GM06990 (cell line): ENCODE measurements at regions not wholly inside any gene's neighbourhood (a gene's known extent, or its start where the extent isn't known, plus 50 kb on each side); places are given as distances from the start of the nearest gene placed in this dataset.

Experiments
- DNase-seq: peaks from one replicate; pipeline ENCODE4 v3.0.0-alpha.2; 2011; ENCODE audit not compliant: insufficient read length; ENCODE audit errors: extremely low read depth
- H3K27me3 ChIP-seq: replicated peaks from 2 replicates; pipeline ENCODE4 v1.6.0; 2011; ENCODE audit warnings: low read length; ENCODE audit not compliant: control insufficient read depth, insufficient read depth
- H3K36me3 ChIP-seq: 2 replicates; pipeline ENCODE4 v1.5.1; 2011; ENCODE audit warnings: low read length; ENCODE audit not compliant: control insufficient read depth, insufficient read depth
- H3K4me3 ChIP-seq: replicated peaks from 2 replicates; pipeline ENCODE4 v1.5.1; 2011; ENCODE audit warnings: low read depth, mild to moderate bottlenecking, control low read depth, low read length
- CTCF ChIP-seq: IDR thresholded peaks from 2 replicates; pipeline ENCODE4 v1.5.1; 2011; ENCODE audit warnings: low read length, control low read depth, mild to moderate bottlenecking, inconsistent platforms; ENCODE audit not compliant: insufficient read depth, poor library complexity, severe bottlenecking

GRCh38 chrX:42151808-42152207, 228.5 kb upstream of the CASK start:
- no peaks in the 10 kb centered on the region for H3K36me3 ChIP-seq
- no peak for TF ChIP-seq CTCF
- H3K4me3 ChIP-seq = no peak overlapping the region
- H3K27me3 ChIP-seq = no peaks in the 10 kb centered on the region
- no peak for DNase-seq

GRCh38 chrX:42149765-42150164, 226.4 kb upstream of the CASK start:
- H3K4me3 ChIP-seq = no peak overlapping the region
- H3K36me3 ChIP-seq = no peaks in the 10 kb centered on the region
- H3K27me3 ChIP-seq = no peaks in the 10 kb centered on the region
- no peak for DNase-seq
- TF ChIP-seq CTCF = no peak

GRCh38 chrX:42149281-42149680, 225.9 kb upstream of the CASK start:
- TF ChIP-seq CTCF = no peak
- DNase-seq = no peak
- Histone ChIP-seq H3K4me3 (no peak overlapping the region), H3K36me3 (no peaks in the 10 kb centered on the region), H3K27me3 (no peaks in the 10 kb centered on the region)

GRCh38 chrX:42143866-42144592, 220.7 kb upstream of the CASK start:
- Histone ChIP-seq H3K36me3 (no peaks in the 10 kb centered on the region), H3K27me3 (no peaks in the 10 kb centered on the region), H3K4me3 (no peak overlapping the region)
- no peak for TF ChIP-seq CTCF
- DNase-seq = no peak

GRCh38 chrX:42140320-42140719, 217.0 kb upstream of the CASK start:
- no peak for TF ChIP-seq CTCF
- no peaks in the 10 kb centered on the region for H3K36me3 ChIP-seq
- no peak for DNase-seq
- no peak overlapping the region for H3K4me3 ChIP-seq
- H3K27me3 ChIP-seq = no peaks in the 10 kb centered on the region
